Suppressor macrophage treated with lipopolysaccharide for 1 hour (primary cell): ENCODE measurements at regions not wholly inside any gene's neighbourhood (a gene's known extent, or its start where the extent isn't known, plus 50 kb on each side); places are given as distances from the start of the nearest gene placed in this dataset.

Experiments
- DNase-seq, 3 donors: peaks; one replicate each; pipeline ENCODE4 v3.0.0-alpha.2; 2020 to 2022

DNA sequence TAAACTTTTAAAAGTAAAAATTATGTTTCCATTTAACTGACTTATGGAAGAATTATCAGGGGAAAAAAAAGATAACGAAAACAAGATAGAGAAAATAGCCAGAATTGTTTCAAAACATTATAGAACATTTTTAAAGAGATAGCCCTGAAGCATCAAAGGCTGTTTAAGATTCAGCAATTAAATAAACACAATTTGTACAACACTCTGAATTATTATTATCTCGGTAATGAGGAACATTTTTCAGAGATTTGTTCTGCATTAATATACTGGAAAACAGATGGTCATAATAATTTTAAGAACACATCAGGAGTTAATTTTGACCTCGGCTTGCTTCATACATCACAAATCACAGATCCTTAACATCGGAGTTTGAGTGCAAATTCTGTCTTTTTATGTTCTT is 643.8 kb downstream of the SORCS1 start:
- DNase-seq, result no peak

DNA sequence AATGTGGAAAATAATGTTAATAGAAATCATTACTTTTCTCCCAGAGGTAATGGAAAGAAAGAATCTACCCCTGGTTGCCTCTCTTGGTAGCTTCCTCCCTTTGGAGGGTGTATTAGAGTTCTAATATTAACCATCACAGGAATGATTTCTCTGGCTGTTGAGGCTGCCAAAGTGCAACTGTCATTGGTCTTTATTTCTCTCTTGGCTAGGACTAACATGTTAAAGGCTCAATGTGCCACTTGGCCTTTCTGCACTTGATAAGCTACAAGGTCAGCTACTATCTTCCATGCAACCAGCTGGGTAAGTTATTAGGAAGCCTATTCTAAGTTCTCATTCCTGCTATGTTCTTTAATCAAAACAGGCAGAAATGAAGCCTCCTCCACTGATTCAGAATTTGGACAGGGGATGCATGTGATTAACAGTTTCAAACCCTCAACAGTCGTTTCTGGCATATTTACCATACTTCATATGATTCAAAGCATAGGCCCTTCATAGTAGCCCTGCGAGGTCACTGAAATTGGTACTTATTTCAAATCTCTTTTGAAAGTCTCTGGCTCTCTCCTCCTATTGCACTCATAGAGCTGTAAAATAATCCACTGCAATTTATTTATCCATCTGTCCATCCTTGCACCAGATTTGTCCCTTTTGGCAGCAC is 645.0 kb downstream of the SORCS1 start:
- DNase-seq, result no peak

GRCh38 chr10:106515206-106515790 is 649.2 kb downstream of the SORCS1 start:
- DNase-seq, result no peak

- no peak for DNase-seq
These were observed 651.1 kb downstream of the SORCS1 start for GRCh38 chr10:106513352-106513771.

DNA sequence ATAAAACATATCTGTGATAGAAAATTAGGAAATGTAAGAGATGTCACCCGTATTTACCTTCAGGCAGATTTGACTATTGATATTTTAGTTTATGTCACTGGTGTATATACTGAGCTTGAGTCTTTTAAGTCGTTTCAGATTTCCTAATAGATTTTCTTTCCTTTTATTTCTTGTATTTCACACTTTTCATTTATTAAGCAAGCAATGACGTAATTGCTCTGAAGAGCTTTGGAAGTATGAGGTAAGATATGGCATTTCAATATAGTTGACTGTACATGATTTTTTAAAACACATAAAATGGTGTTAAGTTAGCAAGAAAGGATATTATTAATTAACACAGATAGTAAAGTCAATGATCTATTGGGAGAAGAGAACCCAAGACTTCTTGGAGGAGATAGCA is 652.6 kb downstream of the SORCS1 start:
- DNase-seq, result no peak

GRCh38 chr10:106508950-106509349 is 655.6 kb downstream of the SORCS1 start:
- no peak for DNase-seq

- DNase-seq, result no peak
These were observed 657.8 kb downstream of the SORCS1 start for GRCh38 chr10:106506526-106507283.

GRCh38 chr10:106504536-106504935 is 660.0 kb downstream of the SORCS1 start:
- DNase-seq, result no peak

- no peak for DNase-seq
These were observed 661.9 kb downstream of the SORCS1 start for GRCh38 chr10:106502641-106503040.

GRCh38 chr10:106500925-106501525 is 663.5 kb downstream of the SORCS1 start:
- DNase-seq, result no peak

DNA sequence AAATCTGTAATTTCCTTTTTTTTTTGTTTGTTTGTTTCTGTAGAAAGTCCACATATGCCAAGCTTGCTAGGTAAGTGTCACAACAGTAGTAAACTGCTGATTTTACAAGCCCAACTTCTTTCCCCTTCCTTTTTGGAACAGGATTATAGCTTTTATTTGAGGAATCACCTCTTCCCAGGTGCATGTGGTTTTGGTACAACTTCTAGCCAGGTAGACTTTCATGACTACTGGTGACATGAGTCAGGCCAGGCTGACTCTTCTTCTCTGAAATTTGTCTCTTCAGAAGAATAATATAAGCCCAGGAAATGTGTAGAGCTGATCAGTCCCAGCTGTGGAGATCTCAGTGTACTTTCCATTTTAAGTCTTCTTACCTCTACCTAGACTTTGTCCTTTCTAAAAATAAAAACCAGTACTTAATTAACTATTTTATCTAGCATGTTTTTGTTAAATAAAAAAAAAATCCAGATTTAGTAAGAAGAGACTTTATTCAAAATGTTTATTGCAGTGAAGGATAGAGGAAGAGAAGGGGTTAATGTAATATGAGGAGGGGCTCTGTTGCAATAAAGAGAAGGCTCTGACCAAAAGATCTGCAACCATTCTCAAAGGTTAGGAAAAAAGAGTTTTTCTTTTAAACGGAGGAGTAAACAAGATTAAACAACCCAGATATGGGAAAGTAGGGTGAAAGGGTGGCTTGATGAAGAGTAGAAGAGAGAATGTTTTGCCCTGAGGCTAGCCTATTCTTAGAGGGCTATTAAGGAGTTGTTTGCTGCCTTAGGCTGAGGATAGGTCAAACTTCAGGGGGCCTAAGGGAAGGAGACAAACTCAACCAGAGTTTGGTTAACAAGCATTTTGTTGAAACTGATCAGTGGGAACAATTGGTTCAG is 664.2 kb downstream of the SORCS1 start:
- DNase-seq, result no peak

- no peak for DNase-seq
These were observed 665.1 kb downstream of the SORCS1 start for GRCh38 chr10:106499448-106499847.

DNA sequence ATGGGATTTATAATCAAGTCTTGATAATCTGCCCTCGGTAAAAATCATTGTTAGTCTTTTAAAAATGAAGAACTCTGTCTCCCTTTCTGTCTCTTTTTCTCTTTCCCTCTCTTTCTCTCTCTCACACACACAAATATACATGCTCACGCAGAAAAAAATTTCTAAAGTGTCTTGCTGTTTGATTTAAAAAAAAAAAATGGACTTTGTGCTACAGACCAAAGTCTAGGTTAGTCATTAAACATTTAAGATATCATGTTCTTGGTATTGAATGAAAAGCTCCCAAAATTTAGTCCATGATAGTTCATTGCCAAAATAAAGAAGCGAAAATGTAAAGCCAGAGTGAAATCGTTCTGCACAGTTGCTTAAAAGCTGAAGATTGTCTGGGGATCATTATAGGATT is 665.8 kb downstream of the SORCS1 start:
- DNase-seq, result no peak

- DNase-seq, result no peak
These were observed 668.6 kb downstream of the SORCS1 start for GRCh38 chr10:106495931-106496330.

DNA sequence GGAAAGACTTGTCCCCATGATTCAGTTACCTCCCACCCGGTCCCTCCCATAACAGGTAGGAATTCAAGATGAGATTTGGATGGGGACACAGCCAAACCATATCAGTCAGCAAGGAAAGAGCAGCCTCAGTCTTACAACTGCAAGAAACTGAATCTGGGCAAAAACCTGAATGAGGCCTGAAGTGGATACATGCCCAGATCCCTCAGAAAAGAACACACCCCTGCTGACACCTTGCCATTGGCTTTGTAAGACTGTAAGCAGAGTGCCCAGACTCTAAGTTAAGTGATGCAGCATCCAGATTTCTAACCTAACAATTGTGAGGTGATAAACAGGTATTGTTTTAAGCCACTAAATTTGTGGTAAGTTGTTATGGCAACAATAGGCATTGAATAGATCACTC is 670.8 kb downstream of the SORCS1 start:
- no peak for DNase-seq

DNA sequence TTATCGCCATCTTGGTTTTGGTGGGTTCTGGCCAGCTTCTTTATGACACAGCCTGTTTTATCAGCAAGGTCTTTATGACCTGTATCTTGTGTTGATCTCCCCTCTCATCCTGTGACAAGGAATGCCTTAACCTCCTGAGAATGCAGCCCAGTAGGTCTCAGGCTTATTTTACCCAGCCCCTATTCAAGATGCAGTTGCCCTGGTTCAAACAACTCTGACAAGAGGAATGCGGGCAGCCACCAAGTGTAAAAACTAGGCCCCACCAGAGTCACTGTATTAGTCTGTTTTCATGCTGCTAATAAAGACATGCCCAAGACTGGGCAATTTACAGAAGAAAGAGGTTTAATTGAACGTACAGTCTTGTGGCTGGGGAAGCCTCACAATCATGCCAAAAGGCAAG is 671.3 kb downstream of the SORCS1 start:
- no peak for DNase-seq

GRCh38 chr10:106487726-106488125 is 676.8 kb downstream of the SORCS1 start:
- DNase-seq, result no peak

DNA sequence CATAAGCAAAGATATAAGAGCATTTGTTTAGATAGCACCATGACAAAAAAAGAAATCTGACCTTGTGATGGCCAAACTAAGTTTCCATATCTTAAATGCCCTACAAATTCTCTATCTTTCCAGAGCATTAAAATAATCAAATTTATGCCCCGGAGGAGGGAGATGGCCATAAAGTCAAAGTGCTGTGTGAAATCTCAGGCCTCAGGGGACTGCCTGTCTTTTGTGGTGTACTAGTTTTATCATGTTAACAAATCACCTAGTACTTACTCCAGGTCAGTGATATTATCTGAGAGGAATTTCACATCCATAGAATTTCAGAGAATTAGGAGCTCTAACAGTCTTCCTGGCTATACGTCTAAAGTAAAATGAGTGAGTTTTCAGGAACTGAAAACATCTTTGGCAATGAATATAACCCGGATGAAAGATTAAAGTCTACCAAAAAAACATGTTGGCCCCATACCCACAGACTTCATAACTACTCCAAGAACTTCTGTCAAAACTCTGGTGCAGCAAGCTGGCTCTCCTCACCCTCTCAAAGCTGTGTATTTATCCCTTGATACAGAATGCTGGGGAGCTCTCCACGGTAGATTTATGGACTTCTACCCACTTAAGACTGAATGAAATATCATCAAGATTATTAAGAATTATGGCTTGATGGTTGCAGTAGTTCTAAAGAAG is 682.8 kb downstream of the SORCS1 start:
- no peak for DNase-seq

GRCh38 chr10:106479636-106480035 is 684.9 kb downstream of the SORCS1 start:
- no peak for DNase-seq

DNA sequence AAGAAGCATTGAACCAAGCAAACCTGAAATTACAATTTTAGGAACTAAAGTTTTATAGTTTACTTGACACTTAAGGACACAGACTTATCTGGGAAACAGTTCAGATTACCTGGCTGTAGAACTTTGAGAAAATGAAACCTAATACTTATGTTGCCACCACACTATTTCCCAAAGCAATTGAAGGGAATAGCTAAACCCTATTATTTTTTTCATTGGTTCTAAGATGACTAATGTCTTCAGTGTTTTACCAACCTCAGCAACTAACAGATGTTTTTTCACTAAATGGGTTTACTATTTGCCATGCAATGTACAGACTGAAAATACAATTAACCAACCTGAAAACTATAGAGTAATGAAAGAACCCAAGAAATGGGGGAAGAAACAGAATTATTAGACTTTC is 689.6 kb downstream of the SORCS1 start:
- DNase-seq, result no peak

- DNase-seq, result no peak
These were observed 691.3 kb downstream of the SORCS1 start for GRCh38 chr10:106473129-106473685.

DNA sequence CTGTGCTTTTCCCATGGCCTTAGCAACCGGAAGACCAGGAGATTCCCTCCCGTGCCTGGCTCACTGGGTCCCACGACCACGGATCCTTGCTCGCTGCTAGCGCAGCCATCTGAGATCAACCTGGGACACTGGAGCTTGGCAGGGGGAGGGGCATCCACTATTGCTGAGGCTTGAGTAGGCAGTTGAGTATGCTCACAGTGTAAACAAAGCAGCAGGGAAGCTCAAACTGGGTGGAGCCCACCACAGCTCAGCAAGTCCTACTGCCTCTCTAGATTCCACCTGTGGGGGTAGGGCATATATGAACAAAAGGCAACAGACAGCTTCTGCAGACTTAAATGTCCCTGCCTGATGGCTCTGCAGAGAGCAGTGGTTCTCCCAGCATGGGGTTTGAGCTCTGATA is 697.0 kb downstream of the SORCS1 start:
- DNase-seq, result no peak
